SU-DHL-6 (cell line): ENCODE measurements at regions not wholly inside any gene's neighbourhood (a gene's known extent, or its start where the extent isn't known, plus 50 kb on each side); places are given as distances from the start of the nearest gene placed in this dataset.

ENCODE experiments used
- H2AFZ ChIP-seq: fragments of 200-600 bp; sonication (generic); 2 replicates; pipeline ENCODE4 v1.6.1; 2014; ENCODE audit warnings: low read depth, mild to moderate bottlenecking, moderate library complexity, mixed read lengths, antibody characterized with exemption, low read length; ENCODE audit not compliant: severe bottlenecking
- H3F3A ChIP-seq: fragments of 200-600 bp; shearing (Covaris generic); 2 replicates; pipeline ENCODE4 v1.6.0; 2016; ENCODE audit warnings: antibody characterized with exemption, mild to moderate bottlenecking; ENCODE audit not compliant: insufficient read depth
- H3K27ac ChIP-seq: fragments of 200-600 bp; sonication (generic); 2 replicates; pipeline ENCODE4 v1.5.1; 2016; ENCODE audit warnings: low read depth, mild to moderate bottlenecking, low read length, moderate library complexity, mixed read lengths
- H3K27me3 ChIP-seq: fragments of 200-600 bp; sonication (generic), shearing (Covaris generic); 2 replicates; pipeline ENCODE4 v1.6.0; 2014; ENCODE audit warnings: mild to moderate bottlenecking, low read length
- H3K36me3 ChIP-seq: fragments of 200-600 bp; sonication (generic); 2 replicates; pipeline ENCODE4 v1.6.1; 2014; ENCODE audit warnings: mild to moderate bottlenecking, low read length, mixed read lengths
- H3K4me2 ChIP-seq: fragments of 300-600, 200-600 bp; shearing (Covaris generic), sonication (generic); 2 replicates; pipeline ENCODE4 v1.6.0; 2014; ENCODE audit warnings: low read length, low read depth, mild to moderate bottlenecking; ENCODE audit not compliant: poor library complexity, severe bottlenecking
- H3K4me3 ChIP-seq: fragments of 200-600 bp; sonication (generic); 2 replicates; pipeline ENCODE4 v1.5.1; 2014; ENCODE audit warnings: antibody characterized with exemption, low read length, mild to moderate bottlenecking, mixed read lengths; ENCODE audit not compliant: insufficient read depth, poor library complexity, severe bottlenecking
- H3K79me2 ChIP-seq: fragments of 200-600 bp; sonication (generic); 2 replicates; pipeline ENCODE4 v1.6.1; 2014; ENCODE audit warnings: mild to moderate bottlenecking, low read length, moderate library complexity; ENCODE audit not compliant: insufficient read depth
- H3K9ac ChIP-seq: fragments of 200-600 bp; sonication (generic); 2 replicates; pipeline ENCODE4 v1.7.0; 2014; ENCODE audit warnings: mild to moderate bottlenecking, low read length
- H3K9me2 ChIP-seq: fragments of 200-600 bp; sonication (generic); replicated peaks from 2 replicates; pipeline ENCODE4 v1.6.1; 2014; ENCODE audit warnings: low read length; ENCODE audit not compliant: insufficient read depth
- H3K9me3 ChIP-seq: fragments of 200-600 bp; sonication (generic); 2 replicates; pipeline ENCODE4 v1.6.1; 2014; ENCODE audit warnings: low read length, mixed read lengths; ENCODE audit not compliant: insufficient read depth
- H4K20me1 ChIP-seq: fragments of 200-600 bp; sonication (generic); 2 replicates; pipeline ENCODE4 v1.6.1; 2014; ENCODE audit warnings: low read depth, mild to moderate bottlenecking, antibody characterized with exemption, low read length, moderate library complexity, mixed read lengths
- EZH2phosphoT487 ChIP-seq: fragments of 200-600 bp; sonication (generic), shearing (Covaris generic); conservative IDR thresholded peaks from 2 replicates; pipeline ENCODE4 v1.6.1; 2018; ENCODE audit warnings: mild to moderate bottlenecking, antibody characterized with exemption, low read length, moderate library complexity, mixed read lengths
- TF ChIP-seq, protein P1 (sequence below): fragments of 200-600 bp; sonication (generic); IDR thresholded peaks from one replicate; pipeline ENCODE4 v1.5.1; 2017; ENCODE audit warnings: antibody characterized with exemption, mild to moderate bottlenecking, low read length, moderate library complexity; ENCODE audit not compliant: insufficient read depth, poor library complexity, severe bottlenecking

DNA sequence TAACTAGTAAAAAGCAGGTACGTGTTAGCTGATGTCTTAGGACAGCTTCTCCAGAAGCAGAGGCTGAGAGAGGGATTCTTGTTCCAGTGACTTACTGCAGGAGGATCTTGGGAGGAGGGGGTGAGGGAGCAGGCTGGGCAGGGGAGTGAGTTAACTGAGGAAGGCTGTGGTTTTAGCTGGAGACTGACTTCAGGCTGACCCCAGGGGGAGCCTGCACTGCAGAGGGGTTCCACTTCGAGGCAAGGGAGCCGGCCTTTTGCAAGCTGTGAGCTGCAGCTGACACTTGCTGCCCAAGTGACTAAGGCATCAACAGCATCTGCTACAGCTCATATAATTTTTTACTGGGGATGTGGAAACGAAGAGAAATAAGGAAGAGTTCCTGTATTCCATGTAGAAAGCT, 50.4 kb upstream of the SOD1 start:
- H3K36me3 ChIP-seq: no peaks in the 10 kb centered on the region
- TF ChIP-seq, protein P1, sequence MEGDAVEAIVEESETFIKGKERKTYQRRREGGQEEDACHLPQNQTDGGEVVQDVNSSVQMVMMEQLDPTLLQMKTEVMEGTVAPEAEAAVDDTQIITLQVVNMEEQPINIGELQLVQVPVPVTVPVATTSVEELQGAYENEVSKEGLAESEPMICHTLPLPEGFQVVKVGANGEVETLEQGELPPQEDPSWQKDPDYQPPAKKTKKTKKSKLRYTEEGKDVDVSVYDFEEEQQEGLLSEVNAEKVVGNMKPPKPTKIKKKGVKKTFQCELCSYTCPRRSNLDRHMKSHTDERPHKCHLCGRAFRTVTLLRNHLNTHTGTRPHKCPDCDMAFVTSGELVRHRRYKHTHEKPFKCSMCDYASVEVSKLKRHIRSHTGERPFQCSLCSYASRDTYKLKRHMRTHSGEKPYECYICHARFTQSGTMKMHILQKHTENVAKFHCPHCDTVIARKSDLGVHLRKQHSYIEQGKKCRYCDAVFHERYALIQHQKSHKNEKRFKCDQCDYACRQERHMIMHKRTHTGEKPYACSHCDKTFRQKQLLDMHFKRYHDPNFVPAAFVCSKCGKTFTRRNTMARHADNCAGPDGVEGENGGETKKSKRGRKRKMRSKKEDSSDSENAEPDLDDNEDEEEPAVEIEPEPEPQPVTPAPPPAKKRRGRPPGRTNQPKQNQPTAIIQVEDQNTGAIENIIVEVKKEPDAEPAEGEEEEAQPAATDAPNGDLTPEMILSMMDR: no peak
- TF ChIP-seq EZH2phosphoT487: no peak
- H3K9me2 ChIP-seq: no peaks in the 10 kb centered on the region
- H3K9ac ChIP-seq: no peak overlapping the region
- no peak overlapping the region for H2AFZ ChIP-seq
- no peaks in the 10 kb centered on the region for H3F3A ChIP-seq
- H3K9me3 ChIP-seq: no peaks in the 10 kb centered on the region
- H3K4me3 ChIP-seq: no peak overlapping the region
- H3K27ac ChIP-seq: no peak overlapping the region
- no peaks in the 10 kb centered on the region for H4K20me1 ChIP-seq
- no peaks in the 10 kb centered on the region for H3K79me2 ChIP-seq
- H3K27me3 ChIP-seq: no peaks in the 10 kb centered on the region
- no peak overlapping the region for H3K4me2 ChIP-seq

DNA sequence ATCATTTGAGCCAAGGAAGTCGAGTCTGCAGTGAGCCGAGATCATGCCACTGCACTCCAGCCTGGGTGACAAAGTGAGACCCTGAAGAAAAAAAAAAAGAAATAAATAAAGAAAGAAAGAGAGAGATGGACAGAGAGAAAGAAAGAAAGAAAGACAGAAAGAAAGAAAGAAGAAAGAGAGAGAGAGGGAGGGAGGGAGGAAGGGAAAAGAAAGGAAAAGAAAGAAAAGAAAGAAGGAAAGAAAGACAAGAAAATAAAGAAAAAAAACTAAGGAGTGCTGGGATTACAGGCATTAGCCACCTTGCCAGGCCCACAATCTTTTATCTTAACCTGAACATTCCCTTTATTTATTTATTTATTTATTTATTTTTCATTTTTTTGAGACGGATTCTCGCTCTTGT, 51.7 kb upstream of the SOD1 start:
- no peaks in the 10 kb centered on the region for H4K20me1 ChIP-seq
- TF ChIP-seq, protein P1: no peak
- no peak for TF ChIP-seq EZH2phosphoT487
- no peaks in the 10 kb centered on the region for H3K36me3 ChIP-seq
- H3K4me2 ChIP-seq: no peak overlapping the region
- no peak overlapping the region for H3K27ac ChIP-seq
- H2AFZ ChIP-seq: no peak overlapping the region
- H3K27me3 ChIP-seq: no peaks in the 10 kb centered on the region
- no peaks in the 10 kb centered on the region for H3F3A ChIP-seq
- no peaks in the 10 kb centered on the region for H3K9me2 ChIP-seq
- H3K4me3 ChIP-seq: no peak overlapping the region
- no peaks in the 10 kb centered on the region for H3K79me2 ChIP-seq
- H3K9ac ChIP-seq: no peak overlapping the region
- no peaks in the 10 kb centered on the region for H3K9me3 ChIP-seq

DNA sequence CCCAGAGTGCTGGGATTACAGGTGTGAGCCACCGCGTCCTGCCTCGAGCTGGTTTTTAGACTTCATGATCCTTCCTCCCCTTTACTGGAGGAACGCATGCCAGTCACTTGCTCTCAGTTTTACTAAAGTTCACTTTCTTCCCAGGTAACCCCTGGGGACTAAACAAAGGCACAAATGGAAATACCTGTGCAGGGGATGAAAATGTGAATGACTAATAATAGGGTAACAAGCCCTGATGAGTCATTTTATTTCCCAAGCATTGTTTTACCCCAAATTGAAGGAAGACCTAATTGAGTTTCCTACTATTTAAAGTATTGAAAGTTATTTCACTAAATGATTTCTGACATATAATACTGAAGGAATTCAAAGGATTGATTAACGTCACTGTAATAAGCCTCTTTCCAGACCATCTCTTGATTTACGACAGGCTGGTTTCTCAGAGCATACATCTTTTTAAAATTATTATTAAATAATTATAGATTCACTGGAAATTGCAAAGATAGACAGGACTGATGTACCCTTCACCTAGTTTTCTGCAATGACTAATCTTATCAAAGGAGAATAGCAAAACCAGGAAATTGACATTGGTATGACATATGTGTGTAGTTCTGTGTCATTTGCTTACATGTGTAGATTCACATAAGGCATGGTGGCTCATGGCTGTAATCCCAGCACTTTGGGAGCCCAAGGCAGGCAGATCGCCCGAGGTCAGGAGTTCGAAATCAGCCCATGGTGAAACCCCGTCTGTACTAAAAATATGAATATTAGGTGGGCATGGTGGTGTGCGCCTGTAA, 53.2 kb upstream of the SOD1 start:
- H2AFZ ChIP-seq: no peak overlapping the region
- H3K9me2 ChIP-seq: no peaks in the 10 kb centered on the region
- H3K9ac ChIP-seq: no peak overlapping the region
- no peaks in the 10 kb centered on the region for H3K79me2 ChIP-seq
- TF ChIP-seq, protein P1: no peak
- TF ChIP-seq EZH2phosphoT487: no peak
- H3K36me3 ChIP-seq: no peaks in the 10 kb centered on the region
- H3K4me3 ChIP-seq: no peak overlapping the region
- no peak overlapping the region for H3K27ac ChIP-seq
- no peak overlapping the region for H3K4me2 ChIP-seq
- no peaks in the 10 kb centered on the region for H3K9me3 ChIP-seq
- no peaks in the 10 kb centered on the region for H3F3A ChIP-seq
- H3K27me3 ChIP-seq: no peaks in the 10 kb centered on the region
- H4K20me1 ChIP-seq: no peaks in the 10 kb centered on the region
